NCI-H69 (cell line): ENCODE measurements at regions not wholly inside any gene's neighbourhood (a gene's known extent, or its start where the extent isn't known, plus 50 kb on each side); places are given as distances from the start of the nearest gene placed in this dataset.

Experiments
- DNase-seq: peaks from one replicate; lab custom pipeline; 2025; lab: John Stamatoyannopoulos, UW

DNA sequence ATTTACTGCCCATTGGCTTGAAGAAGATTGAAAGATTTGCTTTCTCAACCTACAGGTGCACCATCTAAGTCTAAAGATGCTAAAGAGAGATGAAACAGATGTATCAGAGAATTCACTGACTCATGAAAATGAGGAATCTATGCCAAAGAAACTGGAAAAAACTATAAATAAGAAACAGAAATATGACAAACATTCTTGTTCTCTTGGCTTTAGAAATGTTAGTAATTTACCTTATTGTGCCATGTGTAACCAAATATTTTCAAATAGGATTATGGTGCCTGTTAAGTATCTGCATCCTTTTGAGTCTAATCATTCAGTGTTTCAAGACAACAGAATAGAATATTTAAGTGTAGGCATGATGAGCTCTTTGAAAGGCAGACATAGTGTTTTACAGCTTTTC, 271.5 kb downstream of the MEX3B start:
- DNase-seq: no peak

DNA sequence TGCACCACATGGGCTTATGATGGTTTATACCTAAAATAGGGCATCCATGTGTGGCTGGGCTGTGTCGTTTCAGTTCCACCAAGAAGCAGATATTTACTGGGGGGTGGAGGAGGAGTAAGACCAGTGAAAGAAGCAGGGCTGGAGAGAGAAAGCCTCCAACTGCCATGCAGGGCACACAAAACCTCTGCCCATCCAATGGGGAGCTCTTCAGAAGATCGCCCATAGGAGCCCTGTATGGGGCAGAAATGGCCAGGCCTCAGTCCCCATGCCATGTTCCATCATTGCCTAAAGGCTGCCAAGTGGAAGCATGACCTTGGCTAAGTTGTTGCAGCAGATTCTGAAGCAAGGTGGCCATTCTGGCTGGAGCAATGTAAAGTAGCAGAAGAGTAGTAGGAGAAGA, 277.0 kb downstream of the MEX3B start:
- no peak for DNase-seq

DNA sequence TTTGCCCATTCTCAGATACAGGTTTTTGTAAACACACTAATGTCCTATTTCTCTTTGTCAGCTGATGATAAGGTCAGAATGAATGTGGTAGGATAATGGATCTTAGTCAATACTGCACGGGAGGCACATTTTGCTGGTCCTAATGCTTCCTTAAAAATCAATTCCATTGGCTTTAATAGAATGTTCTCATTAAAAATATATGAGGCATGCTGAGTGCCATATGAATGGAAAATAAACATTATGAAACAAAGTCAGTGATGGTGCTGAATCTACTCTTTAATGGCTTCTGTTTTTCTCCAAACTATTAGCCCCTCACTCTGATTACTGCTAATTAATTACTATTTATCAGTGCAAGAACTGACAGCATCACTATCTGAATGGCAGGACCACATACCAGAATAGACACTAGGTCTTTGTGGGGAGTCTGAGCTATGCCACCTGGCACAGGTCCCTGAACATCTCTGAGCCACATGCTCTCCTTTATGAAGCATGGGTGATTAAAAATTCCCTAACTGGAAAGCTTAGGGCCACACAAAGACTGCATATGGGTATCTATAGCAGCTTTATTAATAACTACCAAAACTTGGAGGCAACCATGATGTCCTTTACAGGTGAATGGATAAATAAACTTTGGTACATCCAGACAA, 278.9 kb downstream of the MEX3B start:
- no peak for DNase-seq

DNA sequence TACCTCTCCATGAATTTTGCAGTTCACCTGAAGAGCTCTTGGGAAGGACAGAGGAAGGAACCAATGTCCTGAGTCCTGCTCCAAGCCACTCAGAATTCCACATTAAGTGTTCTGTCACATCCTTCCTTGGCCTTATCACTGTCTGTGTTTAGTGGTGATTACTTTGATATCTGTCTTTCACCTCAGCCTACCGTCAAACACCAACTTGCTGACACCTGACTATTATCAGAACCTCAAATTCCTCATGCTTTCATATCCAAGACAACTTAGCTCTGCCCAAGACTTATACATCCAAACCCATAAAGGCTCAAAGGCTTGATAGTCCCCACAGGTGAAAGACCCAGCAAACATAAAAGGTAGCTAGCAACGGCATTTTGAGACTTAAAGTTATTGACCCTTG, 280.0 kb downstream of the MEX3B start:
- no peak for DNase-seq

DNA sequence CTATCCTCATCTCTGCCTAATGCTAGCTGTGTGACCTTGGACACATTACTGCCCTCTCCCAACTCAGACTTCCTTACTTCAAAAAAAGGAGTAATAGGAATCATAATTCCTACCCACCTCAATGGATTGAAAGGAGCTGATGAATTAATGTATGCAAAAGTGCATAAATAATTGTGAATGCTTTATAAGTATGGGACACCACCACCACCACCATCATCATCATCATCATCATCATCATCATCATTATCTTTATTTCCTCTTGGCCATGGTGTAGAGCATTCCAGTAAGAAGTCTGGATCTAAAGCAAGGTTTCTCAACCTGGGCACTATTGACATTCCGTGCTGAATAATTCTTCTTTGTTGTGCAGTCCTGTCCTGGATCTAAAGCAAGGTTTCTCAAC, 282.5 kb downstream of the MEX3B start:
- DNase-seq: no peak

DNA sequence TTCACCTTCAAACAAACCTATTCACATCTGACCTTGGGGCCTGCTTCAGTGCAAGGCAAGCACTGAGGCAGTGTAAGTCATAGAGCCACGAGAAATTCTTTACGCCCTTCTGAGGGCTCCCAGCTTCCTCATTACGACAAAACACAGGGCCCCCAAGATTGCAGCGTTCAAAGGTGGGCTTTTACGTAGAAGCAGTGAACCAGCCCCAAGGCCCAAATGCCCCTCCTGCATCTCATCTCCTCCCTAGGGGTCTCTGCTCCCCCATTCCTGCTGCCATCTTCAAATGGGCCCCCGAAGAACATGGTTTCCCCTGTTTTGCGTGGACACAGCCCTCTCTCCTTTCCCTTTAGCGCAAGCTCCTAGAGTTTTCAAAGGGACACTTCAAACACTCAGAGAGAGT, 285.1 kb downstream of the MEX3B start:
- no peak for DNase-seq

DNA sequence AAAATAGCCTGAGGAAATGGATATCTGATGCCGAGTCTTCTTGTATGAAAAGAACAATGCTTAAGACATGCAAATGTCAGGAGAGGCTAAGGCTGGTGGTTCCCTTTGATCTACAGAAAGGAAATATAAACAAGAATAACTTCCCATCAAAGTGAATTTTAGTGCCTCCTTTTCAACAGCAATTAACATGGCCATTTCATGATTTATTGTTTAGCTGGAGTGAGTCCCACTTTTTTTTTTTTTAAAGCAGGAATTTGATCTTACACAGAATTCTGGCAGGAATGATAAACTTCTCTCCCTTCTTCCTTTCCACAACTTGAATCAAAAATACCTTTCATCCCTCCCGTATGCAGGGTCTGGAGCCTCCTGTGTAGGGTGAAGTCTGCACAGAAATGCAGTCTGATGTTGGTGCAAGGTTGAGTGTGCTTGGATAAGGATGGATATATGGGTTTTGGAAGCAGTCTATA, 287.0 kb downstream of the MEX3B start:
- peak; percentile 16 for DNase-seq

DNA sequence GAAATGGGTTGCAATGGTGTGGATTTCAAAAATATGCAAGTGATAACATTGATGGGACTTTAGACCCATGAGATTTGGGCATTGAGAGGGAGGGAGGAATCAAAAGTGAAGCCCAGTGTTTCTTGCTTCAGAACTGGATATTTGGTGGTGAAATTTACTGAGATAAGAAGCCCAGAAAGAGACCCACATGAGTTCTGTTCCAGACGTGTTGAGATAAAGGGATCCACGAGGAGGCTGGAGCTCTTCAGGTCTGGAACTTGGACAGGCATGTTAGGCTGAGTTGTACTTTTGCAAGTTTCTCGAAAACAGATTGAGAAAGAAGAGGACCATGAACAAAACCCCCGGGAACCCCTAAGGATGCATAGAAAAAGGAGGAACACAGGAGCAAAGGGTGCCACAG, 290.2 kb downstream of the MEX3B start:
- DNase-seq: no peak

DNA sequence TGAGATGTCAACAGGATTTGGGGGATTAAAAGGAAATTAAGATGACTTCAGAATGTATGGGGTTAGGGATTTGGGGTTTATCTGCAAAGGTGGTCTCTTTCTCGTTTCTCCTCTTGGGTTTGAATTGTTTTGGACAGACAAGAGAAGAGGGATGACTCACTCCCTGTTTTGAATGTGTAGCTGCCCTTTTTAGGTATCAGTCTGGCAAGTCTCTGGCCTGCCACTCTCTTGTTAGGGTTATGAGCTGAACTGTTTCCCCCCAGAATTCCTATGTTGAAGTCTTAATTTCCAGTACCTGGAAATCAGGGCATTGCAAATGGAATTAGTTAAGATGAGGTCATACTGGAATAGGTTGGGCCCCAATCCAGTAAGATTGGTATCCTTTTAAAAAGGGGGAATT, 291.7 kb downstream of the MEX3B start:
- peak; percentile 14 for DNase-seq

DNA sequence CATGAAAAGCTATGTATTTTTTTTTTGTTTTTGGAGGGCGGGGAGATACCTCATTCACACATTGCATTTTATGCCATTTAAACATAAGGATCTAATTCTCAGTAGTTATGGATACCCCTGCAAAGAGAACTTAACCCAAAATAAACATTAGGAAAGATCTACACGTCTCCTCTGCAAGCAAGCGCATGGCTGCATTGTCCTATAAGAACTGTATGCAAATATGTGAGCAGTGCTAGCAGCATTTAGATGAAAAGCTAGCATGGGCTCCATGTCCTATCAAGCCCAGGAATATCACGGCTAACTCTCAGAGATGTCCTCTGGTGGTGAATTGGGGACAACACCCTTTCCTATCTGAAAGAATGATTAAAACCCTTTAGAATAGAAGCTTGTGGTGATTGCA, 292.8 kb downstream of the MEX3B start:
- DNase-seq: peak; percentile 59

DNA sequence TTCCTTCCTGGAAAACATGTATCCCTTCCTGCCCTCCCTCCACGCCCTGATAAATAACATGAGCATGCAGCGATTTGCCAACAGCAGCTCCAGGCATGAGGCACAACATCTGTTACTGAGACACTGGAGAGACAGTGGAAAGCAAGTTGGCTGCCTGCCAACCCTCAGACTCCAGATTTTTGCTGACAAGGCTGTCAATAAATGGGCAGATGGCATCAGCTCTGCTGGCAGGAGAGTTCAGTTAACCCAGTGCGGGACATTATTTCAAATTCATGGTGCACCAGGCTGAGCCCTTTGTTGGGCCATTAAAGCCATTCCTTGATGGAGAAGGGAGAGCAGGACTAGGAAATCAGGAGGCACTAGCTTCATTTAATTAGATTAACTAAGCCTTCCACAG, 293.3 kb downstream of the MEX3B start:
- peak; percentile 96 for DNase-seq

DNA sequence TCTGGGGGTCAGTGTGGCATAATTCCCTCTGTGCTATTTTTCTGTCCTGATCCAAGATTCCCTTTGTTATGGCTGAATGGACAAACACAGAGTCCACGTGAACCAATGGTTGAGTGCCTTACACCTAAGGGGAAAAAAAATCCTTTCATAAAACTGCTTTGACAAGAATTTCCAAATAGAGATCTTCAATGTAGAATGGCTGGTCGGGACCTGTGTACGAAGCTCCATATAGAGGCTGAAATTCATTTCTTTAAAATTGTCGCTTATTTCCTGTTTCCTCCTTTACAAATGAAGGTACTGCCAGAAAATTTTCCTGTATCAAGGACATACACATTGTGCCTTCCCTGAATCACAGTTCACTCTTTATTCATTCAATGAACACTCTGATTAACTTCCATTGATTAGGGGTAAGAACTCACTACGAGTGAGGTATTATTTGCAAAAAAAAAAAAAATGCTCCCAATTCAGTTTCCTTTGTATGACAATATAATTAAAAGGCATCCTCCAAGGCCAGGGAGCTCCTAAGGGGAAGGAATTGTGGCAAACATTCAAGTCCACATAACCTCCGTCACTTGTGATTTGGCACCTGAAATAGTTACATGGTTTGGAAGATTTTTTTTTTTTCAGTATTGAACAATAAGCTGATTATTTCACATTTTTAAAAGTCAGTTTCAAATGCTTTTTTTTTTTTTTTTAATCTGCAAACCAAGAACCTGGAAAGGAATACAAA, 293.8 kb downstream of the MEX3B start:
- DNase-seq: peak; percentile 72

DNA sequence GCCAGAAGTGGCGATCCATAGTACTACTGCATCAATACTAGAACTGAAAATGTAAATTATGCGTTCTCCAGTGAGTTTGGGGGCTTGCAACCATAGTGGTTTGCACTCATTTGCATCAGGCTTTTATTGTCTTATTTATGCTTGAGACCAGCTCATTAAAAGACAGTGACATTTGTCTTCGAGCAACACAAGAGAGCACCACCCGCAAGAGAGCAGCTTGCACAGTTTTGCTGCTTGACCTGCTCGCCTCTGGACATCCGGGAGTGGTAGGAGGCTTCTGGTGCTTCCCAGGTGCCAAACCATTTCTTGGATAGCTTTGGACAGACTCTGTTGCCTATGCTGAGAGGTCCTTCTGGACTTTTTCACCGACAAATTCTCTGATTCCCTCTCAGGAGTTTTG, 294.6 kb downstream of the MEX3B start:
- DNase-seq: peak; percentile 69

DNA sequence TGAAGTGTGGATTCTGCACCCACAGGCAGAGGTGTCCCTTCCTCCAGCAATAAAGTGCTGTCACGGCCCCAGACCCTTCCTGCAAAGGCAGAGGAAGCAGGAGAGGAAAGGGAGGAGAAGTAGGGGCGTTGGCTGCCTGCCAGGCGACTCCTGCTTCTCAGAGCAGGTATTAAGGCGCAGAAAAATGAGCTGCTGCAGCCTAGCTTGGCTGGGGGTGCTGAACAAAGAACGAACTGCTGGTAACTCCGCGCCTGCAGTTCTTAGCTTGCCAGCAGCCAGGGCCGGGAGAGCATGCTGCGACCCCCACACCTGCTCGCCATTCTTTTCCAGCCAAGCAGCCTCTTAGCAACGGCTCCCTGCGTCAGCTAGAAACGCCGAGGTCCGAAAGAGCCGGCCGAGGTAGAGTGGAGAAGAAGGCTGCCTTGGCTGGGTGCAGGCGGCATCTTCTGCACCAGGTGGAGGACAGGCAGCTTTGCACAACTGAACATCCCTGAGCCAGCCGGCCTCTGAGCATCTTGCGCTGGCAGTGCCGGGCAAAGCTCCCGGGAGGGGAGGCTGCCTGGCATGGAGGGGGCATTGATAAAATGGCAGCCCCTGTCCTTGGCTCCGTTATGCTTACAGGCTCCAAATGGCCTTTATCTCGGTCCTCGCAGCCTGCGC, 296.0 kb downstream of the MEX3B start:
- peak; percentile 86 for DNase-seq

DNA sequence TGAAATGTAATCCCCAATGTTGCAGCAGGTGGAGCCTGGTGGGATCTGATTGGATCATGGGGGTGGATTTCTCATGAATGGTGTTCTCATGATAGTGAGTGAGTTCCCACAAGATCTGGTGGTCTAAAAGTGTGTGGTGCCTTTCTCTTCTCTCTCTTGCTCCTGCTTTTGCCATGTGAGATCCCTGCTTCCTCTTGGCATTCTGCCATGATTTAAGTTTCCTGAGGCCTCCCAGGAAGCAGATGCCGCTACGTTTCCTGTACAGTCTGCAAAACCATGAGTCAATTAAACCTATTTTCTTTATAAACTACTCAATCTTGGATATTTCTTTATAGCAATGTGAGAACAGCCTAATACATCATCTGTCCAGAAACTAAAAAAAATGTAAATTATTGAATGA, 298.3 kb downstream of the MEX3B start:
- peak; percentile 69 for DNase-seq

DNA sequence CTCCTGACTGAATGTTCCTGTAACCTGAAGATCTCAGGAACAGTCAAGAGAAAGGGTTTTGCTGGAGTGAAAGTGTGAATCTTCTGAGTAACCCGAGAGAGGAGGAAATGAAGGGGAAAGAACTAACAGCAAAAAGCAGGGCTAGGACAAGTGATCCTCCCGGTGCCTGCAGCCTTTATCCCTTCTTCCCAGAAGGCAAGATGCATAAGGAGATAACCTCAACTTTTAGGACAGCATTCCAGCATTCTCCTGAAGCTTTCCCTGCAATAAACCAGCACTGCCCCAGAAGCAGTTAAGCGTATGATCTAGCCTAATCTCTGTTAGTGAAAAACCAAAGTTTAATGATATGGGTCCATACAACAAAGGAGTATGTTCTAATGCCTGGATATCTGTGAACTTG, 298.8 kb downstream of the MEX3B start:
- no peak for DNase-seq

DNA sequence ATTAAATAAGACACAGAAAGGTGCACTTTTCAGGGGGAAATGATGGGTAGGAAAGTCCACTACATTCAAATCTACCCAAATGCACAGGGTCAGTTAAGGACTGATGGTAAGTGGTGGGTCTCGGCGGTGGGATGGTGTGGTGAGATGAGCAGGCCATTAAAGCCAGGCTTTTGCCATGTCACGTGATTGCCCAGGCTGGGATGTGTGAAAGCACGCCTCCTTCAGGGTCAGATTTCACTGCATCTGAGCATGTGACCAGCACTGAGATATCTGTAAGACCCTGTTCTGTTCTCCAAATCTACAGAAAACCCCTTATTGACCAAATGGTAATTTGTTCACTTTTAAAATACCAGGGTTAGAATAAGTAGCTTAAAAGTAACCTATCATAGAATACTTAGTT, 301.5 kb downstream of the MEX3B start:
- DNase-seq: no peak

DNA sequence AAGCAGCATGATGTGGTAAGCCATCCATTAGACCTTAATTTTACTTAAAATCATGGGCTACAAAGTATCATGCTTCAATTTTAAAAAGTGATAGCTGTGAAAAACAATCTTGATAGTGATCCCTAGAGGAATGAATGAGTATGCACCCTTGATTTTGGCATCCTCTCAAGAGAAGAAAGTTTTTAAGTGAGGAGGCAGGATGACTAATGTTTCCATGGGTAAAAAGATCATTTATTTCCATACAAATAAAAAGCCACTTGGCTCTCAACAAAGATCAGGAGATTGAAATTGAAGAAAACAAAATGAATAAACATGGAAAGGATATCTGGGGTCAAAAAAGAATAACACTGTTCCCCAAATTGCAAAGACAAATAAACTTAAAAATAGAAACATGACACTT, 305.4 kb downstream of the MEX3B start:
- peak; percentile 7 for DNase-seq

DNA sequence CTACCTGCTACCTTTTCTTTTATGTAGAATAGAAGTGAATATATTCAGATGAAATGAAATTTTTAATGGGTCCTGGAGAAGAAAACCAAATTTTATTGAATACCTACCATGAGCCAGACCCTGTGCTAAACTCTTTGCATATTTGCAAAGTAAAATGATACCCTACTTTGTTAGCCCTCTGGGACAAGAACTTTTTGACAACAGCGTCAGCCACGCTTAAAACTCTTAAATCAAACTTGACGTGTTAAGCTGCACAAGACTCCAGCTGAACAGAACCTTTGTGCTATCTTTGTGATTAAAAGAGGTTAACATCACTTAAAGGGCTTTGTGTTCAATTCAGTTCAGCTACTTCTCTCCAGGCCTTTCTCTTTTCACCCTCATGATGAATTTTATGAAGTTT, 316.5 kb downstream of the MEX3B start:
- DNase-seq: no peak

DNA sequence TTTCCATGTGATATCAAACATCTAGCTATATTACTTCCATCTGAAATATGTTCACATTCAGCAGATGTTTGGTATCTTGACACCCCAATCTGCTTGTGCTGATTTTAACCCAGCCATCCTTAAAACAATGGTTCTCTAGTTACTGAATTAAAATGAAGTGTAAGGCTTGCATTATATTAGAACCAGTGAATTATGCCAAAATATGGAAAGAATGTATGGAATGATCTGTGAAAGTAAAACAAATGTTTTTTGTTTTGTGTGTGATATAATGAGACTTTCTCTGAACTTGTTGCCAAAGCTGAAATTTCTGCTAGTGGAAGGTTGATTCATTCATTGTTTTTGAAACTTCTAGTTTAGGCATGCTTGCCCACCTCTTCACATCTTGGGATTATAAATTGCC, 317.1 kb downstream of the MEX3B start:
- no peak for DNase-seq

DNA sequence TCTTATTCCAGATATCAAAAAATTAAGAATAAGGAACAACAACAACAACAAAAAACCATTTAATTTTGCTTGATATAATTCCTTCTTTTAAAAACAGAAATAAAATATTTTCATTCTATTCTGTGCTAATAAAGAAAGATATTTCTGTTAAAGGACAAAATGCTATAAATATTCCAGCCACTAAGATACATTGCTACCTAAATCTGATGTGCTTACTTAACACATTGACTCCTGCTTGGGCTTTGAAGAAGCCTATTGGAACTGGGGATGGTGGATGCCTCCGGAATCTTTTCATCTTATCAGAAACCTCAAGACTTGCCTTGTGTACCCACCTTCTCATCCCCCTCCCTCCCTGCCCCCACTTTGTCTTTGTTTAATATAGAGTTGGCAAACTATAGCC, 320.2 kb downstream of the MEX3B start:
- no peak for DNase-seq

DNA sequence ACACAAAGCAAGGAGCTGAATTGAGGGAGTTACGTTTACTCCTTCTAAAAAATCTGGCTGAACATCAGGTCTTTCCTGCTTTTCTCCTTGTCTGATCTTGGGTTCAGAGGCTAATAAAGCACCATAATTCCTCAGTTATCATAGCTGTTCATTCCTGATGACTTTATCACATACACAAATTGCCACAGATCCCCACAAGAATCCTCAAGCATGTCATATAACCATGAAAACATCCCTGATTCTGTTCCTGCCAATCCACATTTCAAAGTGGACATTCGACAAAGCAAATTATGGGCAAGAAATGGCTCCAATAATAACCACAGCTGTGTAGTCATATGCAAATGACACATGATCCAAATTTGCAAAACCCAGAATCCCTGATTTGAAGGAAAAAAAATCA, 321.3 kb downstream of the MEX3B start:
- DNase-seq: no peak

DNA sequence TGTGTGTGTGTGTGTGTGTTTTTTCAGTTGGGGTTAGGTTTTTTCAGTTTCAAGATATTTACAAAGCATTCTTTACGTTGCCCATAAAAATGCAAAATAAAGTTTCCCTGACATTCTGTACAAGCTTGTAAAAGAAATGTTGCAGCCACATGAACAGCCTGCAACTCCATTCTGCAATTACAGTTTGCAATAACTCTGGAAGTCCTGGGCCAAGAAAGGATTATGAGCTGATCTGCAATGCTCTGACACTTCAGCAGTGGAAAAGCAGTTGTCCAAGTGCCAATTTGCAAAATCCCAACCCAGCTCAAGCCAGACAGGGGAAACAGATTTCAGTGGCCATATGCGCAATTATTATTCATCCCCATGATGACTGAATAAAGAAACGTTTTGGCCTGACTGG, 322.1 kb downstream of the MEX3B start:
- DNase-seq: no peak
